ENCODE measurements at regions not wholly inside any gene's neighbourhood (a gene's known extent, or its start where the extent isn't known, plus 50 kb on each side); places are given as distances from the start of the nearest gene placed in this dataset.
"Not testable (repeated sequence)": the region's sequence is repeated elsewhere in the genome, so short reads cannot be mapped to it uniquely, and the experiment has no call there.

GRCh38 chr15:61364871-61365270 is 135.8 kb upstream of the RORA start:
- intact Hi-C loops (cut with micrococcal nuclease): no loop called here

- intact Hi-C loops (cut with micrococcal nuclease): not testable (repeated sequence)
Measured at GRCh38 chr15:61362912-61363311, 133.8 kb upstream of the RORA start.

GRCh38 chr15:61344293-61344692 is 115.2 kb upstream of the RORA start:
- intact Hi-C loops (cut with micrococcal nuclease): no loop called here

GRCh38 chr15:61342390-61342789 is 113.3 kb upstream of the RORA start:
- intact Hi-C loops (cut with micrococcal nuclease): no loop called here

- intact Hi-C loops (cut with micrococcal nuclease): no loop called here
Measured at GRCh38 chr15:61339516-61339915, 110.4 kb upstream of the RORA start.

- intact Hi-C loops (cut with micrococcal nuclease): no loop called here
Measured at GRCh38 chr15:61337541-61337940, 108.4 kb upstream of the RORA start.

GRCh38 chr15:61336026-61336638 is 107.0 kb upstream of the RORA start:
- intact Hi-C loops (cut with micrococcal nuclease): no loop called here

- intact Hi-C loops (cut with micrococcal nuclease): not testable (repeated sequence)
Measured at GRCh38 chr15:61334714-61335113, 105.6 kb upstream of the RORA start.

GRCh38 chr15:61331019-61331418 is 101.9 kb upstream of the RORA start:
- intact Hi-C loops (cut with micrococcal nuclease): no loop called here

- intact Hi-C loops (cut with micrococcal nuclease): no loop called here
Measured at GRCh38 chr15:61327019-61327631, 98.0 kb upstream of the RORA start.

- intact Hi-C loops (cut with micrococcal nuclease): no loop called here
Measured at GRCh38 chr15:61319892-61320291, 90.8 kb upstream of the RORA start.

GRCh38 chr15:61318802-61319525 is 89.9 kb upstream of the RORA start:
- intact Hi-C loops (cut with micrococcal nuclease): no loop called here

GRCh38 chr15:61318301-61318700 is 89.2 kb upstream of the RORA start:
- intact Hi-C loops (cut with micrococcal nuclease): no loop called here

GRCh38 chr15:61315471-61315870 is 86.4 kb upstream of the RORA start:
- intact Hi-C loops (cut with micrococcal nuclease): no loop called here

GRCh38 chr15:61314427-61314826 is 85.3 kb upstream of the RORA start:
- intact Hi-C loops (cut with micrococcal nuclease): no loop called here

GRCh38 chr15:61309617-61310016 is 80.5 kb upstream of the RORA start:
- intact Hi-C loops (cut with micrococcal nuclease): no loop called here

- intact Hi-C loops (cut with micrococcal nuclease): no loop called here
Measured at GRCh38 chr15:61309031-61309511, 80.0 kb upstream of the RORA start.

GRCh38 chr15:61308437-61308836 is 79.3 kb upstream of the RORA start:
- intact Hi-C loops (cut with micrococcal nuclease): no loop called here

GRCh38 chr15:61307474-61307873 is 78.4 kb upstream of the RORA start:
- intact Hi-C loops (cut with micrococcal nuclease): no loop called here

- intact Hi-C loops (cut with micrococcal nuclease): no loop called here
Measured at GRCh38 chr15:61301701-61302100, 72.6 kb upstream of the RORA start.

GRCh38 chr15:61299075-61299763 is 70.1 kb upstream of the RORA start:
- intact Hi-C loops (cut with micrococcal nuclease): no loop called here

- intact Hi-C loops (cut with micrococcal nuclease): no loop called here
Measured at GRCh38 chr15:61295239-61295638, 66.1 kb upstream of the RORA start.
